Sigmoid colon (tissue), 4 donors: ENCODE measurements at regions not wholly inside any gene's neighbourhood (a gene's known extent, or its start where the extent isn't known, plus 50 kb on each side); places are given as distances from the start of the nearest gene placed in this dataset.

Source experiments
- CTCF ChIP-seq, 4 experiments: fragments of 450-650 bp in 3 of 4; fragments of 200-600 bp in 1 of 4; IDR thresholded peaks; one replicate each; pipeline ENCODE4 v1.5.1; 2016 to 2019; ENCODE audit warnings: antibody characterized with exemption in 4 of 4, mild to moderate bottlenecking in 3 of 4, moderate library complexity in 2 of 4
- EP300 ChIP-seq, 4 donors: sonication (generic); formaldehyde crosslinking; IDR thresholded peaks; one replicate each; pipeline ENCODE4 v1.6.1; 2017; ENCODE audit warnings: antibody characterized with exemption in 4 of 4
- POLR2A ChIP-seq, 2 donors: fragments of 450-650 bp; IDR thresholded peaks; one replicate each; pipeline ENCODE4 v1.6.1; 2016; ENCODE audit warnings: antibody characterized with exemption in 2 of 2, mild to moderate bottlenecking in 2 of 2, moderate library complexity in 2 of 2

- no peak for TF ChIP-seq CTCF (IDR thresholded peaks at IDR 0.05)
- TF ChIP-seq POLR2A (IDR thresholded peaks at IDR 0.05): no peak
- TF ChIP-seq EP300 (IDR thresholded peaks at IDR 0.05): no peak
Observed at GRCh38 chr2:177326591-177326990, 62.1 kb upstream of the NFE2L2 start.
